ENCODE measurements at regions not wholly inside any gene's neighbourhood (a gene's known extent, or its start where the extent isn't known, plus 50 kb on each side); places are given as distances from the start of the nearest gene placed in this dataset.
"Not testable (repeated sequence)": the region's sequence is repeated elsewhere in the genome, so short reads cannot be mapped to it uniquely, and the experiment has no call there.

- peak; percentile 0 for DNase-seq (ENCODE audit: low read depth)
Measured at GRCh38 chr18:14189858-14190257, 57.6 kb upstream of the ZNF519 start.

GRCh38 chr18:14188751-14189406, 56.6 kb upstream of the ZNF519 start:
- DNase-seq (ENCODE audit: low read depth): not testable (repeated sequence)
